ENCODE measurements at regions not wholly inside any gene's neighbourhood (a gene's known extent, or its start where the extent isn't known, plus 50 kb on each side); places are given as distances from the start of the nearest gene placed in this dataset.

DNA sequence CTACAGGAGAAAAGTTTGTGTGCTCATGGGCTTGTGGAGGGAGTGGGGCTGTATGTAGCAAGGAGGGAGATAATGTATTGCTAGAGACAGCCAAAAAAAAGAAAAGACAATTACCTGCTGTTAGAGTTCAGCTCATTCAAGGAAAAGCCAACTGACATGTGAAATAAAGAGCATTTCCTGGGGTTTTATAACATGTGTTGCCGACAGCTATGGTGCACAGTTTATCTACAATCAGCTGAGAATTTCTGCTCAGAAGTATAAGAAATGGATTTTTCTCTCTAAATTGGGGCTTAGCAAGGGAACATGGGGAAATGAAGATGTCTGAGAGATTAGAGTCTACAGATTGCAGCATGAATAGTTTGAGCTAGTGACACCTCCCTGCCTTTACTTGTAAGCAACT is 674.1 kb downstream of the SUCLG1 start:
- DNase-seq (ENCODE audit: low read depth) = no peak

DNA sequence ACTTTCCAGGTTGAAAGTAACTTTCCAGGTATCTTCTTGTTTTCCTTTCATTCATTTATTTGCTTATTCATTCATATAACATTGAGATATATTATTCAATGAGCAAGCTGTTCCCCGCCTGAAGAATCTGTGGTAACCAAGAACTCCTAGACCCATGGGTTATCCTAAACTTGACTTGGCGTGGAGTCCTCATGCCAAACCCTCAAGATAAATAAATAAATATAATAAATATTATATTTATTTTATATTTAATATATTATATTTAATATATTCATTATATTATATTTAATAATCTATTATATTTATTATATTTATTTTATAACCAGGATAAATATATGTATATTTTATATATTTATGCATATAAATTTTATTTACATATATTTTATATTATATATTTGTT is 674.8 kb downstream of the SUCLG1 start:
- no peak for DNase-seq (ENCODE audit: low read depth)

DNA sequence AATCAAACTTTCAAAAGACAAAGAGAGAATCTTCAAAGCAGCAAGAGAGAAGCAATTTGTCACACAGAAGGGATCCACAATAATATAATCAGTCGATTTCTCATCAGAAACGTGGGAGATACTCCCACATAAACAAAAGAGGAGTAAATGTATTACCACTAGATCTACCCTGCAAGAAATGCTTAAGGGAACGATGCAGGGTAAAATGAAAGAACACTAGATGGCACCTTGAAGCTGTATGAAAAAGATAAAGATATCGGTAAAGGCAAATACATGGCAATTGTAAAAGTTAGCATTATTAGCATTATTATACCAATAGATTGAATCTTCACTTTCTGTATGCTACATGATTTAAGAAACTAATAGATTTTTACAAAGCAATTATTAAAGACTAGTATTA is 677.0 kb downstream of the SUCLG1 start:
- DNase-seq (ENCODE audit: low read depth) = no peak

DNA sequence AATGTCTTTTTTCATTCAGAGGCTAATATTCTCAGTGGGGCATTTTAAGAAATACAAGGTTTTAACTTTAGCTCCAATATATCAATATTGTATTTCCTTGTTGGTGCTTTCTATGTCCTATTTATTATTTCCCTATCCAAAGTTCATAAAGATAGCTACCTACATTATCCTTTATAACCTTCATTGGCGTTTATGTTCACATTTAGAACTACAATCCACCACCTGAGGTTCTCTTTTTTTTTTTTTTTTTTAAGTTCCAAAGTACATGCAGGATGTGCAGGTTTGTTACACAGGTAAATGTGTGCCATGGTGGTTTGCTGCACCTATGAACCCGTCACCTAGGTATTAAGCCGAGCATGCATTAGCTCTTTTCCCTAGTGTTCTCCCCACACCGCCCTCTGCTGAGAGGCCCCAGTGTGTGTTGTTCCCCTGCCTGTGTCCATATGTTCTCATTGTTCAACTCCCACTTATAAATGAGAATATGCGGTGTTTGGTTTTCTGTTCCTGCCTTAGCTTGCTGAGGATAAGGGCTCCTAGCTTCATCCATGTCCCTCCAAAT is 694.6 kb downstream of the SUCLG1 start:
- DNase-seq (ENCODE audit: low read depth) = no peak

DNA sequence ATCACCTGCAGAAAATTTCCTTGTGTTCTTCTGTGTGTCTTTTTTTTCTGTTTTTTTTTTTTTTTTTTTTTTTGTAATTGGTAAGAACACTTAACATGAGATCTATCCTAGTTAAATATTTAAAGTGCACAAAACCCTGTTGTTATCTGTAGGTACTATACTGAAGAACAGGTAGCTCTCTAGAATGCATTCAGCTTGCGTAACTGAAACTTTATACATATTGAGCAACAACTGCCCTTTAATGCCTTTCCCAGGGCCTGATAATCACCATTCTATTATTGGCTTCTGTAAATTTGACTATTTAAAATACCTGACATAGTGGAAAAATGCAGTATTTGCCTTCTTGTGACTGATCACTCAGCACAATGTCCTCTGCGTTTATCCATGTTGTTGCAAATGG is 701.8 kb downstream of the SUCLG1 start:
- DNase-seq (ENCODE audit: low read depth) = no peak

DNA sequence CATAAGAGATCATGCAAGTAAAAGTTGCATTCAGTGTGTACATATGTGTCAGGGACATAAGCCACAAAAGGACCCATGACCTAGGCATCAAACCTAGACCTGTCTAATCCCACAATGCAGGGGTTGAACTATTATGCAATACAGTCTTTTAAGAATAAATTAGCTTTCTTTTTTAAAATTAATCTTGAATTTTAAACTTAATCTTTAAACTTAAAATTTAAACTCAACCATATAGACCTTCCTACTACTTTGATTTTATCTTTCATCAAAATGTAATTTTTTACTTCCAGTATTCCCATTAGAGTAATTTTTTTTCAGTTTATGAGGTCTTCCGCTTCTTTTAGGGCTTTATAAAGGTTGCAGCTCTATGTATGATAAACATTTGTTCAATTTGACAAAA is 702.9 kb downstream of the SUCLG1 start:
- DNase-seq (ENCODE audit: low read depth) = no peak

DNA sequence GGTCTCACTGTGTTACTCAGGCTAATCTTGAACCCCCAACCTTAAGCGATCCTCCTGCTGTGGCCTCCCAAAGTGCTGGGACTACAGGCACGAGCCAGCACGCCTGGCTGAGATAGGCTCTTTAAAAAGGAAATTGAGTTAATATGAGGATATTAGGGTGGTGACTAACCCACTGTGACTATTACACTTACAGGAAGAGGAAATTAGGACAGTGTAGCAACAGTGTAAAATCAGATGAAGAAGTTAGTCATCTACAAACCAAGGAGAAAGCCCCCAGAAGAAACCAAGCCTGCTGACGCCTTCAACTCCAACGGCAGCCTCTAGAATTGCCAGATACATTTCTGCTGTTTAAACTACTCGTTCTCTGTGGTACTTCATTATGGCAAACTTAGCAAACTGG is 711.9 kb downstream of the SUCLG1 start:
- DNase-seq (ENCODE audit: low read depth) = no peak

DNA sequence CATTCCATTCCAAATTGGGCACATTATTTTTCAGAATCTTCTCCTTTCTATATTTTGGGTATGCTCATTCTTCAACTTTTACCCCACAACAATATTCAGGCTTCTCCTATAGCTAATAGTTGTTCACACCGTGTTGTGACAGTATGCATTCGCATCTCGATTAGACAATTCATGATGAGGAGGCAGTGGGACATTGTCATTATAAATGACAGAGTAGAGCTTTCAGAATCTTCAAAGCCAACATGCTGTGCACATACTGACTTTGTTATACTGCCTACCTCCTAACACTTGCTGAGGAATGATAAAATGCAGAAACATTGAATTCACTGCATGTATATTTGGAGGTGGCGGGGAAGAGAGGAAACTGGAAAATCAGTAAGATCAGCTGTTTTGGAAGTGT is 714.2 kb downstream of the SUCLG1 start:
- no peak for DNase-seq (ENCODE audit: low read depth)

DNA sequence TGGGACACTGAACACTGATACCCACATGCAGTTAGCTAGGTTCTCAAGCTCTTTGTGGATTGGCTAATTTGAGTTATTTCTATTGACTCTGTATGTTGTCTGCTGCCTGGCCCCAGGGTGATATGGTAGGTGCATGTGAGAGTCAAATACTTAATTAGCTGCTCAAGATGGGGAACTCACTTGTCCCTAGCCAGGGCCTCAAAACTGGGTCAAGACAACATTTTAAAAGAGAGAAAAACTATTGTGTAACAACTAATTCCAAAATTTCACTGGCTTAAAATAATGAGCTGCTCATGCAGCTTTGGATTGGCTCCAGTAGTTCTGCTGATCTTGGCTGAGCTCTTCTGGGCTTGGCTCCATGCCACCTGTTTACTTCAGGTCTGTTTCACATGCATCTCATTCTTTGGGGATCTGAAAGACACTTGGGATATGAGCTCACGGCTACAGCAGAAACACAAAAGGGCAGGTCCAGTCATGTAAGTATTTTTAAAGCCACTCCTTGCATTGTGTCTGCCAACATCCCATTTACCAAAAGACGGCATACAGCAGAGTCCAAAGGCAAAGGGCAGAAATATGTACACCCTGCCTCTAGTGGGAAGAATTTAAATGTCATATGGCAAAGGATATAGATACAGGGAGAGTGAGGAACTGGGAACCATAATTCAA is 716.8 kb downstream of the SUCLG1 start:
- DNase-seq (ENCODE audit: low read depth) = no peak

DNA sequence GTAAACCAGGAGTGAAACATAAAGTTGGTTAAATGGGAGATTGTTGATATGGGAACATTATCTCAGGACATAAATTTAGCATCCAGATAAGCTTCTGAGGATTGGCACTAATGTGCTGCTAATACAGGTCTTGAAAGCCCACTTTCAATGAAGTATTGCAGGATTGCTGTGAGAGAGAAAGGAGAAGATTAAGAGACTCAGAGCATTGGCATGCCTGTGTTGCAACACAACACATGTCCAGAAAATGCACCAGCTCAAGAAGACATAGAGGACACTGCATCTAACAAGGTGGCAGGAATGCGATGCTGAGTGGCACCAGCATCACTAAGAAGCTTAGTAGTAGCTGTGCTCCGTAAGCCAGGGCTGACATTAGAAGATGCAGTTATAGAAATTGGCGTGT is 728.9 kb downstream of the SUCLG1 start:
- no peak for DNase-seq (ENCODE audit: low read depth)

DNA sequence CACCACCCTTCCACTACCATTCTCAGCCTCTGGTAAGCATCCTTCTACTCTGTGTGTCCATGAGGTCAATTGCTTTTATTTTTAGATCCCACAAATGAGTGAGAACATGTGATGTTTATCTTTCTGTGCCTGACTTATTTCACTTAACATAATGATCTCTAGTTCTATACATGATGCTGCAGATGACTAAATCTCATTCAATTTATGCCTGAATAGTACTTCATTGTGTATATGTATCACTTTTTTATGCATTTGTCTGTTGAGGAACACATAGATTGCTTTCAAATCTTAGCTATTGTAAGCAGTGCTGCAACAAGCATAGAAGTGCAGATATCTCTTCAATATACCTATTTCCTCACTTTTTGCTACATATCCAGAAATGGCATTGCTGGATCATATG is 733.3 kb downstream of the SUCLG1 start:
- no peak for DNase-seq (ENCODE audit: low read depth)

DNA sequence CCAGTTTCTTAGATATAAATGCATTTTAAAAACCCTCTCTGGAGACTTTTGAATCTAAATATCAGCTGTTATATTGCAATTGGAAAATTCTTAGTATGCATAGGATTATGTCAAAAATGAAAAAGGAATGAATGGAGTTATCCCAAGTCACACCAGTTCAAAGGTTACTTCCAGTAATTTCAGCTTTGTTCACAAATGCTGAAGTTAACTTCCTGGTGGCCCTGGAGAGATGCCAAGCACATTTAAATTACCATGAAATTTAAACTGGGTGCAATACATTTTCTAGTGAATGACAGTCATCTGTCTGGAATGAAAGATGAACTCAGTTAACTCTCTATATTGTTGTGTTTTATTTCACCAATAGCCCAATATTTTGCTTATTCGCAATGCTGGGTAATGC is 753.9 kb downstream of the SUCLG1 start:
- DNase-seq (ENCODE audit: low read depth) = no peak

DNA sequence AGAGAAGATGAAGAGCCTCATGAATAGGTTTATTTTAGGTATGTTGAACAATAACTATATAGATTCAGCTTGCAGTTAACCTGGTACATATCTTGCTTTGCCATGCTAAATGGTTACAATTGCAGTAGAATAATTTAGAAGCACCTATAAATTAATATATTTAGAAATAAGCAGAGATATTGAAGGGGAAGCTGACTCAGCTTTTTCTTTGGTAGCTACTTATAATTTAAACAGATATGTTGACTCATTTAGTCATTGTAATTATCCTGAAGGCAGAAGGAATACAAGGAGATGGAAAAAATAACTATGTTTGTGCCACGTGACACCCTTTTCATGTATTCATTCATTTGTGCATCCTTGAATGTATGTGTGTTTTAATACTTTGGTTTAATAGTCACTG is 755.5 kb downstream of the SUCLG1 start:
- DNase-seq (ENCODE audit: low read depth) = no peak

DNA sequence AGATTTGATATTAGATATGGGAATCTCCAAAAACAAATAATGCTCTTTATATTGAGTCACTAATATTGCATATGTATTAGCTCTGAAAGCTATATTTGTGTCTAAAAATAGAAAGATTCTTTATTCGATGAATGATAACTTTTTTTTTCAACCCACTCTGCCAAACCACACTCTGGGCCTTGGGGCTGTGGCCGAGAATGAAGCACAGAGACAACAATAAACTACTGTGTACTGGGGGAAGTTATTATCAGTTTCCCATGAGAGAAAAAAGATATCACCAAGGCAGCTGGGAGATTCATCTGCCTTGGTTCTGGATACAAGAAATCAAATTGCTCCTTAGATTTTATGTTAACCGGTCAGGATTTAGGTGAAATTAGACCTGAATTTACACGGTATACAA is 762.2 kb downstream of the SUCLG1 start:
- DNase-seq (ENCODE audit: low read depth) = no peak

DNA sequence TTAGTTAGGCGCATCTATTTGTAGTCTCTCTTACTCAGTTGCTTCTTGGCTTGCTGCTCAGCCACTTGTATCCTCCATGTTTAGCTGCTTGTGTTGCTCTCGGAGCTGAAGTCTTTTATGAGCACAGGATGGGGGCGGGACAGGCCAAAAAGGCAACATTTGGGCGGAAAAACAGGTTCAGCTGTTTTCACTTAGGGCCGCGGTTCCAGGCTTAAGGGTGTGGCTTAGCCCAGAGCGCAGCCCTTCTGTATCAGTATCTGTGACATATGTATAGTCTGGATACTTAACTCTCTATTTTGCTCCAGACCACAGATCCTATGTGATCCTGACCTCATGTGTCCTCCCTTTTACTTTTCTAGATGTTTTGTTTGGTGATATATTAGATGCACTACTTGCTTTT is 763.5 kb downstream of the SUCLG1 start:
- DNase-seq (ENCODE audit: low read depth) = no peak

DNA sequence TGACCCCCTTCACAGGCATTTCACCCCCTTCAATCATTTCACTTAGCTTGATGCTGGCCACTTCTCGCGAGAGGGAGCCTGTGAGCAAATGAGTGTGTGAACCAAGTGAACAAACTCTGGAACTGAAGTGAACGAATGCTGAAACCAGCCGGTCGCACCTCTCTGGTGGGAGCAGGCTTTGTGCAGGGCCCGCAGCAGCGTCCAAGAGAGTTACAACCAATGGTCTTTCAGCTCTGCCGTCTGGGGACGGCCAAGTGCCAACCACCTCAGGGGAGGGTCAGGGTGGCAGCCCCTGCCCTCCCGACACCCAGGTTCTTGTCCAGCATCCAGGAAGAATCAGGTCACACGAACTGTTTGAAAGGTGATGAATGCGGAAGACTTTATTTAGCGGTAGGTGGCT is 764.0 kb downstream of the SUCLG1 start:
- no peak for DNase-seq (ENCODE audit: low read depth)

DNA sequence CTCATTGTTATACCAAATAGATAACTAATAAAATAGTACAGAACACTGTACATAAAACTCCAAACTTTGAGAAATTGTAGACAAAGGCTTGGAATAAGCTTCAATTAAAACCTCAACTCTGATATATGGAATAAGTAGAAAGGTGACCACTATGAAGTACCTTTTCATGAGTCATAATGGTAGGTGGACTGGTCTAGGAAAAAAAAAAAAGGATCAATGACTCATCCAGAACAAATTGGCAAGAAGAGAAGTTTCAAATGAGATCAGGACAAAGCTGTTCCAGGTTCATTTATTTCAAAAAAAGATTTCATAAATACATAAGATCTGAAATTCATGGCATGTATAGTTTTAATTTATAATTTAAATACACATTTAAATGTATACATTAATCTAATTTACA is 769.7 kb downstream of the SUCLG1 start:
- no peak for DNase-seq (ENCODE audit: low read depth)

DNA sequence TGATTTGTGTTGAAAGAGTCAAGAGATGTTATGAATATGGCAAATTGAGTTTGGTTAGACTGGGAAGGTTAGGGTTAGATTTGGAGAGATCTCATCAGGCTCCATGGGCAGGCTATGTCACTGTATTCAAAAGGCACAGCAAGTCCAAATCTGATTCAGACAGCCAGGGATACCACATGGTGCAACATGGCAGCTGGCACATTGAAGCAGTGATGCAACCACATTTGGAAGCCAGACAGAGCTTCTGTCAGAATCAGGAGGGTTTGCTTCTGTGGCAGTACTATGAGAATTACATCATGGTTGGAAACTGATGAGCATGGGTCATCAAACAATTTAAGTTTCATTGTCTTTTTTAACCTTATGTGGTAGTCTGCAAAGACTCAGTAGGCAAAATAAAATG is 772.2 kb downstream of the SUCLG1 start:
- DNase-seq (ENCODE audit: low read depth) = no peak

DNA sequence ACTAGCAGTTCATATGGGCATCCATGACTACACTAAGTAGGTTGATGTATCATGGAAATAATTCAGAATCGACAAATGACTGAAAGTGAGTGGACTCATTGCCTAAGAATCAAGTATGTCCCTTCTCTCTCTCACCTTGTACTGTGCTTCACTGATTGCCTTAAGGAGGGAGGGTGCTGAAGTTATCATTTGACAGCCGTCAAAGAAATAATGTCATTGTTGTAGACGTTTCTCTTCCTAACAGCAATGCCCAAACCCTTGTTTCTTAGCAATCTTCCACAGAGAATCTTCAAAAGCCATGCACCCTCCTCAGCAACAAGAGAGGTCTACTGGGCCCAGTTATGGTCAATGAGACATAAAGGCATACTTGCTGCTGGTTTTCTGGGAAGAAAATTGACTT is 785.0 kb downstream of the SUCLG1 start:
- DNase-seq (ENCODE audit: low read depth) = no peak

DNA sequence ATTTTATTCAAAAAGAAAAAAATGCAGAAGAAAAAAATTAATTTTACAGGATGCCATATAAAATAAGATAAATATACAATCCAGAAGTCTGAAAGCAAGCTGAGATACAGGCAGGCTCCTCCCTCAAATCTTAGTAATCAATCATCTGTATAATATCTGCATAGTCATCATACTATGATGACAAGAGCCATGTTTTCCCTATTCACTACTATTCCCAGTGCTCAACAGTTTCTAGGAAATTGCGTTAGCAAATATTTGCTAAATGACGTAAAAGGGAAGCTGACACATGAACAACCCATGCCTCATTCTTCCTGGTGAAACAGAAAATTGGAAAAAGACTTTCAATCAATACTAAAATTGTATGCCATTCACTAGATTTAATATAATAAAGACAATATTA is 793.2 kb downstream of the SUCLG1 start:
- no peak for DNase-seq (ENCODE audit: low read depth)

DNA sequence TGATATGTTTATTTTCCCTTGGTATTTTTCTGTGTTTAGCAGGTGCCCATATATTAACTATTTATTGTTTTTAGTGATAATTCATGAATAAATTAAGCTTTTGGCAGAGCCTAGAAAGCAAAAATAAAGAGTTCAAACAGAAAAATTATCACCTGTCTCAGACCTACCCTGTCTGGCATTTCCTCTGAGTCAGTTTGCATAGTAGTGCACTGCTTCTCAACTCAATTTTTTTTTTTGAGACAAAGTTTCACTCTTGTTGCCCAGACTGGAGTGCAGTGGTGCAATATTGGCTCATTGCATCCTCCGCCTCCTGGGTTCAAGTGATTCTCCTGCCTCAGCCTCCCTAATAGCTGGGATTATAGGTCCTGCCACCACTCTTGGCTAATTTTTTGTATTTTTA is 793.9 kb downstream of the SUCLG1 start:
- no peak for DNase-seq (ENCODE audit: low read depth)

DNA sequence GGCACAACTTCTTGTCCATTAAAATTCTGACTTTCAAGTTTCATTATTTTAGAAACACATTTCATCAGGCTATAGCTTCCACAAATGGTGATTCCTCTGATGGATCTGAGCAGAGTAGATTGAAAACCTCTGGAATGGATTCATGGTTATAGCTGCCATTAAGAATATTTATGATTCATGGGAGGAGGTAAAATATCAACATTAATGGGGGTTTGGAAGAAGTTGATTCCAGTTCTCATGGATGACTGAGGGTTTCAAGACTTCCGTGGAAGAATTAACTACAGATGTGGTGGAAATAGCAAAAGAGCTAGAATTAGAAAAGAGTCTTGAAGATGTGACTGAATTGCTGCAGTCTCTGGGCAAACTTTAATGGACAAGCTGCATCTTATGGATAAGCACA is 797.4 kb downstream of the SUCLG1 start:
- no peak for DNase-seq (ENCODE audit: low read depth)

DNA sequence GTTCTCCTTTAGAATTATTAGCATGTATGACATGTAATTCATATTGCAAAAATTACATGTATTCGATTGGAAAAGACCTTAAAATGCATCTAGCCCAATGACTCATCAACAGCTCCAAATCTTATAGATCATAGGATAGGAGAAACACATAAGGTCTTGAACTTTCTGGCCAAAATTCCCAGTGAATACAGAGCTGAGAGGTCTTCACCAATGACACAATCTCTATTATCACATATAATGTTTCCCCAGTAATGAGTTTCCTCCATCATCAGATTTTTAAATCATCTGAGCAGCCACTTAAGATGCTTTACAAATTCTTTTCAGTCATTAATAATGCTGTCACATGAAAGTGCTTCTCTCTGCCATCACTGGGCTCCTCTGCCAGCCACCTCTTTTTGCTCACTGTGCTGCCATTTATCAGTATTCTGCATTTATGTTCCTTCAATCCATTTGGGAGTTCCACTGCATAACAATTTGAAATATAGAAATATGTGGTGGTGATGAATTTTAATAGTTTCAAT is 804.9 kb downstream of the SUCLG1 start:
- no peak for DNase-seq (ENCODE audit: low read depth)

DNA sequence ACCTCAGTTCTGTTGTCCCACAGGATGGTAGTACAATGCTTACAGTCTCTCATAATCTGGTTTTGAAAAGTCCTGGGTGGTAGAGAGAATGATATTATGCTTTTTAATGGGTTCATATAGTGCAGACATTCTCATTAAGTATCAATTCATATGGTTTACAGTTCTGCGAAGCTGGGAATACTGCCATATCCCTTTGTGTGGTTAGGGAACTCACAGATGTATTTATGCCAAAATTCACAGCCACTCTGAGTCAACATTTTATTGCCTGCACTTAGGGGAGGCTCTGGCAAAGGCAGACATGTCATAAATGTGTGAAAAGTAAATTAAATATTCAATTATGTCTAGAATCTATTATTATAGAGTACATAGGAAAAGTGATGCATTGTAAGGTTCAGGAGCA is 808.2 kb downstream of the SUCLG1 start:
- DNase-seq (ENCODE audit: low read depth) = no peak
